HG03439 (cell line): ENCODE measurements at regions not wholly inside any gene's neighbourhood (a gene's known extent, or its start where the extent isn't known, plus 50 kb on each side); places are given as distances from the start of the nearest gene placed in this dataset.
"Not testable (repeated sequence)": the region's sequence is repeated elsewhere in the genome, so short reads cannot be mapped to it uniquely, and the experiment has no call there.

Experiments
- ATAC-seq: cut with Tn5 transposase; IDR thresholded peaks from one replicate; pipeline ENCODE4 v1.9.1; 2021; ENCODE audit warnings: mild to moderate bottlenecking, moderate library complexity; ENCODE audit not compliant: unreplicated experiment

- ATAC-seq = not testable (repeated sequence)
Observed at GRCh38 chr9:67312504-67312903, 320.2 kb upstream of the SPATA31A3 start.

- ATAC-seq = not testable (repeated sequence)
Observed at GRCh38 chr9:67307109-67307508, 314.8 kb upstream of the SPATA31A3 start.

- not testable (repeated sequence) for ATAC-seq
Observed at GRCh38 chr9:67288797-67289196, 296.4 kb upstream of the SPATA31A3 start.

- not testable (repeated sequence) for ATAC-seq
Observed at GRCh38 chr9:67288117-67288735, 295.9 kb upstream of the SPATA31A3 start.

- ATAC-seq = not testable (repeated sequence)
Observed at GRCh38 chr9:67284299-67284698, 291.9 kb upstream of the SPATA31A3 start.

- not testable (repeated sequence) for ATAC-seq
Observed at GRCh38 chr9:67281574-67281973, 289.2 kb upstream of the SPATA31A3 start.

- not testable (repeated sequence) for ATAC-seq
Observed at GRCh38 chr9:67269692-67270091, 277.3 kb upstream of the SPATA31A3 start.

- not testable (repeated sequence) for ATAC-seq
Observed at GRCh38 chr9:67257894-67258293, 265.5 kb upstream of the SPATA31A3 start.

- ATAC-seq = not testable (repeated sequence)
Observed at GRCh38 chr9:67248967-67249366, 256.6 kb upstream of the SPATA31A3 start.

GRCh38 chr9:67212073-67212472 lies 219.7 kb upstream of the SPATA31A3 start:
- not testable (repeated sequence) for ATAC-seq

GRCh38 chr9:67210842-67211241 lies 218.5 kb upstream of the SPATA31A3 start:
- ATAC-seq = not testable (repeated sequence)

GRCh38 chr9:67208831-67209437 lies 216.6 kb upstream of the SPATA31A3 start:
- ATAC-seq = not testable (repeated sequence)

- not testable (repeated sequence) for ATAC-seq
Observed at GRCh38 chr9:67196135-67196534, 203.8 kb upstream of the SPATA31A3 start.

GRCh38 chr9:67195357-67195756 lies 203.0 kb upstream of the SPATA31A3 start:
- not testable (repeated sequence) for ATAC-seq

- not testable (repeated sequence) for ATAC-seq
Observed at GRCh38 chr9:67179185-67179584, 186.8 kb upstream of the SPATA31A3 start.

GRCh38 chr9:67175167-67175566 lies 182.8 kb upstream of the SPATA31A3 start:
- ATAC-seq = not testable (repeated sequence)

- not testable (repeated sequence) for ATAC-seq
Observed at GRCh38 chr9:67171721-67172120, 179.4 kb upstream of the SPATA31A3 start.

GRCh38 chr9:67168530-67169157 lies 176.3 kb upstream of the SPATA31A3 start:
- not testable (repeated sequence) for ATAC-seq

GRCh38 chr9:67166335-67166734 lies 174.0 kb upstream of the SPATA31A3 start:
- not testable (repeated sequence) for ATAC-seq

GRCh38 chr9:67162827-67163226 lies 170.5 kb upstream of the SPATA31A3 start:
- not testable (repeated sequence) for ATAC-seq

- not testable (repeated sequence) for ATAC-seq
Observed at GRCh38 chr9:67155218-67155617, 162.9 kb upstream of the SPATA31A3 start.

- ATAC-seq = not testable (repeated sequence)
Observed at GRCh38 chr9:67153501-67153900, 161.2 kb upstream of the SPATA31A3 start.
